Kidney (tissue), 13 donors: ENCODE measurements at regions not wholly inside any gene's neighbourhood (a gene's known extent, or its start where the extent isn't known, plus 50 kb on each side); places are given as distances from the start of the nearest gene placed in this dataset.

Experiments used
- DNase-seq, 5 donors: peaks; one replicate each; pipeline ENCODE4 v3.0.0-alpha.2; 2013 to 2020
- FAIRE-seq: peaks from 2 replicates; lab custom pipeline; 2012; peaks lifted over from hg19 to GRCh38; lab: Jason Lieb, UNC
- H3K27ac ChIP-seq, 2 donors: one replicate each; pipeline ENCODE4 v1.7.0; 2013; ENCODE audit warnings: low read depth in 2 of 2, low read length in 2 of 2, inconsistent platforms in 1 of 2
- H3K27me3 ChIP-seq: one replicate; pipeline ENCODE4 v1.7.1; 2013; ENCODE audit warnings: low read length, inconsistent platforms; ENCODE audit not compliant: control insufficient read depth, insufficient read depth
- H3K36me3 ChIP-seq, 3 donors: one replicate each; pipeline versions ENCODE4 v1.7.0 to v1.7.1; 2013; ENCODE audit warnings: low read length in 3 of 3, control low read depth in 1 of 3, inconsistent platforms in 1 of 3; ENCODE audit not compliant: insufficient read depth in 3 of 3, control insufficient read depth in 2 of 3
- H3K4me1 ChIP-seq, 3 donors: one replicate each; pipeline versions ENCODE4 v1.7.0 to v1.7.1; 2013; ENCODE audit warnings: low read length in 3 of 3, inconsistent platforms in 1 of 3, low read depth in 1 of 3; ENCODE audit not compliant: control insufficient read depth in 2 of 3, insufficient read depth in 2 of 3
- H3K4me3 ChIP-seq, 3 donors: one replicate each; pipeline versions ENCODE4 v1.7.0 to v1.8.1; 2013; ENCODE audit warnings: low read length in 3 of 3, control low read depth in 1 of 3, inconsistent platforms in 1 of 3
- H3K9ac ChIP-seq, 3 donors: one replicate each; pipeline versions ENCODE4 v1.7.0 to v1.7.1; 2013; ENCODE audit warnings: low read length in 3 of 3, control low read depth in 1 of 3, inconsistent platforms in 1 of 3
- H3K9me3 ChIP-seq, 3 donors: one replicate each; pipeline versions ENCODE4 v1.7.0 to v1.7.1; 2013; ENCODE audit warnings: low read length in 3 of 3, control low read depth in 1 of 3, inconsistent platforms in 1 of 3; ENCODE audit not compliant: control insufficient read depth in 2 of 3, insufficient read depth in 1 of 3
- intact Hi-C: fragments of 100-400 bp; cut with DNase I; formaldehyde crosslinking; loops from one replicate; pipeline ENCODE4 v1.11.1; 2022
- TF ChIP-seq, protein P1 (sequence below): IDR thresholded peaks from 3 replicates; pipeline ENCODE4 v1.5.1; 2012; ENCODE audit warnings: mild to moderate bottlenecking, moderate library complexity, borderline replicate concordance; ENCODE audit not compliant: insufficient read depth; ENCODE audit errors: extremely low read depth
- donor health status: control.
- donor health status: control.
- donor health status: control.
- donor health status: control.
- donor health status: control.
- donor health status: DM: yes; HTN: yes; CAD: no.
- donor health status: Normal renal cell carcinoma (clear cell type).

DNA sequence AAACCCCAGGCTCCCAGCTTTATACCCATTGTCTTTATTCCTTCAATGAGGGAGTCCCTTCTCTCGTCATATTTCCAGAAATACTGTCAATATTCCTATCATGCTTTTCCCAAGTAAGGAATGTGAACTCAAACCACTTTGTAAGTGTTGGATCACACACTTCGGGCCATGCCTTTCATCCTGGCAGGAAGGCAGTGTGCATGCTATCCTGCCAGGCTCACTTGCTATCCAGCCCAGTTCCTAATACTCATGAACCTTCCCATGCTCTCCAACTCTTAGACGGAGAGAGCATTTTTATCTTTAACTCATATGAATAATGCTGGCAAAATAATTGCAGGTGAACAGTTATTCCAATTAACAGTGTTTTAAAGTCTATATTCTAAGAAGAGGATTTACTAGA lies 639.9 kb upstream of the ACO1 start:
- intact Hi-C loops, result no loop called here
- H3K4me1 ChIP-seq, result no peaks in the 10 kb centered on the region
- no peak overlapping the region for H3K4me3 ChIP-seq
- no peak overlapping the region for H3K9ac ChIP-seq
- H3K27me3 ChIP-seq, result no peaks in the 10 kb centered on the region
- H3K36me3 ChIP-seq, result no peaks in the 10 kb centered on the region
- TF ChIP-seq, protein P1, sequence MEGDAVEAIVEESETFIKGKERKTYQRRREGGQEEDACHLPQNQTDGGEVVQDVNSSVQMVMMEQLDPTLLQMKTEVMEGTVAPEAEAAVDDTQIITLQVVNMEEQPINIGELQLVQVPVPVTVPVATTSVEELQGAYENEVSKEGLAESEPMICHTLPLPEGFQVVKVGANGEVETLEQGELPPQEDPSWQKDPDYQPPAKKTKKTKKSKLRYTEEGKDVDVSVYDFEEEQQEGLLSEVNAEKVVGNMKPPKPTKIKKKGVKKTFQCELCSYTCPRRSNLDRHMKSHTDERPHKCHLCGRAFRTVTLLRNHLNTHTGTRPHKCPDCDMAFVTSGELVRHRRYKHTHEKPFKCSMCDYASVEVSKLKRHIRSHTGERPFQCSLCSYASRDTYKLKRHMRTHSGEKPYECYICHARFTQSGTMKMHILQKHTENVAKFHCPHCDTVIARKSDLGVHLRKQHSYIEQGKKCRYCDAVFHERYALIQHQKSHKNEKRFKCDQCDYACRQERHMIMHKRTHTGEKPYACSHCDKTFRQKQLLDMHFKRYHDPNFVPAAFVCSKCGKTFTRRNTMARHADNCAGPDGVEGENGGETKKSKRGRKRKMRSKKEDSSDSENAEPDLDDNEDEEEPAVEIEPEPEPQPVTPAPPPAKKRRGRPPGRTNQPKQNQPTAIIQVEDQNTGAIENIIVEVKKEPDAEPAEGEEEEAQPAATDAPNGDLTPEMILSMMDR, result no peak
- H3K9me3 ChIP-seq, result no peaks in the 10 kb centered on the region
- no peak for FAIRE-seq
- no peak for DNase-seq
- H3K27ac ChIP-seq, result no peak overlapping the region

DNA sequence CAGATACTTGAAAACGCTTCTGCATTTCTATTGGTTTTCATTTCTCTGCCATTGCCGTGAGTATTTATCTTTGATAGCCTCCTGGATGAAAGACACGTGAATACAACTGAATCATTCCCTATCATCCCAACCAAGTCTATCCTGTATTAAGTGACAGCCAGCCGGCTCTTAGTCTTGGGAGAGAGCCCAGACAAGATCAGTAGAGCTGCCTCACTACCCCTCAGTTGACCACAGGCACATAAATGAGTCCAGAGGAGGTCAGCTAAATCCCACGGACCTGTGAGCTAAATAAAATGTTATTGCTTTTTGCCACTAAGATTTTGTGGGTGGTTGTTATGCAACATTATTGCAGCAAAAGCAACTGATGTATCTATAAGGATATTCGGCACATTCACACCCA lies 639.0 kb upstream of the ACO1 start:
- Histone ChIP-seq H3K27me3 (no peaks in the 10 kb centered on the region), H3K27ac (no peak overlapping the region), H3K36me3 (no peaks in the 10 kb centered on the region), H3K9ac (no peak overlapping the region), H3K9me3 (no peaks in the 10 kb centered on the region), H3K4me3 (no peak overlapping the region), H3K4me1 (no peaks in the 10 kb centered on the region)
- TF ChIP-seq, protein P1, result no peak
- intact Hi-C loops, result no loop called here
- FAIRE-seq (no peak), DNase-seq (no peak)

DNA sequence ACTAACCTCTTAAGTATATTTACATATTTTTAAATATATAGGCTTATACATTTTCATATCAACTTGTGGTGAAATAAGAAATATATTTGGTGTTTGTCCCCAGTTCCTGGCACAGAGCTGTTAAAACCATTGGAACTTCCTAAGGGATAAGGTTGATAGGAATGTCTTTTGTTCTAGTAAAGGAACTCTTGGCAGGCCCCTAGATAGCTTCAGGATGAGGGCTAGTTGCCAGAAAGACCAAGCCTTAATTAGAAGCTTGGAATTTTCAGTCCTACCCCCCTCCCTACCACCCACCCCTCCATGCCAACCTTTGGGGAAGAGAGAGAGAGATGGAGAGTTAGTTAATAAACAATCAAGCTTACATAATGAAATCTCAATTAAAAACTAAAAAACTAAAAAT lies 638.6 kb upstream of the ACO1 start:
- no peaks in the 10 kb centered on the region for H3K27me3 ChIP-seq
- no peaks in the 10 kb centered on the region for H3K36me3 ChIP-seq
- H3K4me1 ChIP-seq, result no peaks in the 10 kb centered on the region
- TF ChIP-seq, protein P1, result no peak
- DNase-seq (no peak), FAIRE-seq (no peak)
- no peak overlapping the region for H3K9ac ChIP-seq
- intact Hi-C loops, result no loop called here
- no peak overlapping the region for H3K27ac ChIP-seq
- no peaks in the 10 kb centered on the region for H3K9me3 ChIP-seq
- no peak overlapping the region for H3K4me3 ChIP-seq

DNA sequence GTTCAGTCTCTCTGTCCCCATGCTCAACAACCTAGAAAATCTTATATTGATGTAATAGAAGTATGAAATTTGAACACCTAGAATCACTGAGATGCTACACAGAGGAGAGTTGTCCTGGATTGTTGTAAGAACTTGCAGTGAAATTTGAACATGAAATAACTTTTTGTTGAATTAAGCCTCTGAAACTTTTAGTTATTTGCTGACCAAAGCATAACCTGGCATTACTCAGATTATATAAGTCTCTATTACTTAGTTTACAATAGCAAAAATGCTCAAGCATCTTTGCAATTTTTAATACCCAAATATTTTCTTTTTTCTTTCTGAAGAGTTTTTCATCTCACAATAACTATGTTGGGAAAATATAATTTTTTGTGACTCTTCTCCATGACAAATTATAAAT lies 630.7 kb upstream of the ACO1 start:
- TF ChIP-seq, protein P1, result no peak
- no peaks in the 10 kb centered on the region for H3K36me3 ChIP-seq
- H3K9me3 ChIP-seq, result no peaks in the 10 kb centered on the region
- H3K4me3 ChIP-seq, result no peak overlapping the region
- H3K4me1 ChIP-seq, result no peaks in the 10 kb centered on the region
- FAIRE-seq, result no peak
- H3K27ac ChIP-seq, result no peak overlapping the region
- H3K9ac ChIP-seq, result no peak overlapping the region
- intact Hi-C loops, result no loop called here
- no peaks in the 10 kb centered on the region for H3K27me3 ChIP-seq
- no peak for DNase-seq
